ENCODE measurements at regions not wholly inside any gene's neighbourhood (a gene's known extent, or its start where the extent isn't known, plus 50 kb on each side); places are given as distances from the start of the nearest gene placed in this dataset.

DNA sequence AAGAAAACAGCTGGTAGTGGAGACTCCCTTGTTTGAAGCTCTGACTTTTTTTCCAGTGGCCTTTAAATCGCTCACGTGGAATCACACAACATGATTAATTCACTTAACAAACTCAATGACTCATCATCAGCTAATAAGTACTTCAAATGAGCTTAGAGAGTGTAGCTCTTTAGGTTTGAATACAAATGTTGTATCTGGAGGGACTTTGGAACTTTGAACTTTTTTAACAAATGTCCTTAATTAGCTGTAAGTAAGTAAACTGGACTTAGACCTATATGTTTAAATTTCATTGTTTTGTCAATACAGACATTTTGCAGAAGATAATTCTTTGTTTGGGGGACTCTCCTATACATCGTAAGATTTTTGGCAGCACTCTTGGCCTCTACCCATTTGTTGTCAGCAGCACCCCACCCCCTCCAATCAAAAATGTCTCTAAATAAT lies 581.1 kb downstream of the SPRY1 start:
- no peak overlapping the region for H2AFZ ChIP-seq (ENCODE audit: insufficient read depth, low read depth, low read length, poor library complexity, severe bottlenecking)
- Mint-ChIP-seq H3K27ac (no peak overlapping the region), H3K4me3 (no peak overlapping the region), H3K9me3 (ENCODE audit: insufficient read depth) (no peaks in the 10 kb centered on the region), H3K4me1 (peaks cover 3% of the 10 kb centered on the region), H3K27me3 (no peaks in the 10 kb centered on the region)
- no peaks in the 10 kb centered on the region for H3K27me3 ChIP-seq (replicated peaks in 1 of 4; ENCODE audit: control extremely low read depth in 1 of 4, control insufficient read depth in 3 of 4, insufficient read depth in 4 of 4, low read length in 3 of 4)
- no peak overlapping the region for H3K9ac ChIP-seq (ENCODE audit: low read length)
- ChIA-PET POLR2A (no interaction called here), CTCF (interaction anchor here (0.6 kb wide), 1 partner anchor 10 kb away, joined by 3 read pairs; no protein-coding TSS in a partner anchor)
- TF ChIP-seq EZH2 (IDR thresholded peaks at IDR 0.05; ENCODE audit: borderline replicate concordance, insufficient read depth, low read depth, low read length, poor library complexity, severe bottlenecking): no peak
- TF ChIP-seq, protein P1, sequence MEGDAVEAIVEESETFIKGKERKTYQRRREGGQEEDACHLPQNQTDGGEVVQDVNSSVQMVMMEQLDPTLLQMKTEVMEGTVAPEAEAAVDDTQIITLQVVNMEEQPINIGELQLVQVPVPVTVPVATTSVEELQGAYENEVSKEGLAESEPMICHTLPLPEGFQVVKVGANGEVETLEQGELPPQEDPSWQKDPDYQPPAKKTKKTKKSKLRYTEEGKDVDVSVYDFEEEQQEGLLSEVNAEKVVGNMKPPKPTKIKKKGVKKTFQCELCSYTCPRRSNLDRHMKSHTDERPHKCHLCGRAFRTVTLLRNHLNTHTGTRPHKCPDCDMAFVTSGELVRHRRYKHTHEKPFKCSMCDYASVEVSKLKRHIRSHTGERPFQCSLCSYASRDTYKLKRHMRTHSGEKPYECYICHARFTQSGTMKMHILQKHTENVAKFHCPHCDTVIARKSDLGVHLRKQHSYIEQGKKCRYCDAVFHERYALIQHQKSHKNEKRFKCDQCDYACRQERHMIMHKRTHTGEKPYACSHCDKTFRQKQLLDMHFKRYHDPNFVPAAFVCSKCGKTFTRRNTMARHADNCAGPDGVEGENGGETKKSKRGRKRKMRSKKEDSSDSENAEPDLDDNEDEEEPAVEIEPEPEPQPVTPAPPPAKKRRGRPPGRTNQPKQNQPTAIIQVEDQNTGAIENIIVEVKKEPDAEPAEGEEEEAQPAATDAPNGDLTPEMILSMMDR (IDR thresholded peaks at IDR 0.05): no peak
- H3K79me2 ChIP-seq (ENCODE audit: control insufficient read depth, insufficient read depth, low read length): no peaks in the 10 kb centered on the region
- intact Hi-C loops (cut with micrococcal nuclease): no loop called here
- DNase-seq: no peak
- no peak overlapping the region for H3K4me3 ChIP-seq (ENCODE audit: control extremely low read depth in 1 of 5, extremely low read depth in 1 of 5, insufficient read depth in 1 of 5, low read depth in 2 of 5, low read length in 4 of 5)
- H3K27ac ChIP-seq (ENCODE audit: low read length in 2 of 2): no peak overlapping the region
- H3K4me1 ChIP-seq (ENCODE audit: control insufficient read depth in 2 of 2, insufficient read depth in 2 of 2, low read length in 2 of 2): no peaks in the 10 kb centered on the region
- H3K36me3 ChIP-seq (replicated peaks in 1 of 2; ENCODE audit: control extremely low read depth in 1 of 2, control insufficient read depth in 1 of 2, extremely low read depth in 1 of 2, insufficient read depth in 2 of 2, low read length in 1 of 2): no peaks in the 10 kb centered on the region
- WGBS (ENCODE audit: insufficient coverage): no CpG with 5 or more reads among the region's 3 CpGs
- no peak overlapping the region for H3K4me2 ChIP-seq (replicated peaks; ENCODE audit: low read depth, low read length, poor library complexity, severe bottlenecking)
- H3K9me3 ChIP-seq (ENCODE audit: control extremely low read depth in 1 of 3, control insufficient read depth in 2 of 3, insufficient read depth in 1 of 3, low read length in 2 of 3): peaks cover 0 to 4% (median 0%) of the 10 kb centered on the region in 3 donors
- no peaks in the 10 kb centered on the region for H4K20me1 ChIP-seq (ENCODE audit: control insufficient read depth, insufficient read depth, low read length, poor library complexity, severe bottlenecking)
- no peak for ATAC-seq (ENCODE audit: low read depth)

DNA sequence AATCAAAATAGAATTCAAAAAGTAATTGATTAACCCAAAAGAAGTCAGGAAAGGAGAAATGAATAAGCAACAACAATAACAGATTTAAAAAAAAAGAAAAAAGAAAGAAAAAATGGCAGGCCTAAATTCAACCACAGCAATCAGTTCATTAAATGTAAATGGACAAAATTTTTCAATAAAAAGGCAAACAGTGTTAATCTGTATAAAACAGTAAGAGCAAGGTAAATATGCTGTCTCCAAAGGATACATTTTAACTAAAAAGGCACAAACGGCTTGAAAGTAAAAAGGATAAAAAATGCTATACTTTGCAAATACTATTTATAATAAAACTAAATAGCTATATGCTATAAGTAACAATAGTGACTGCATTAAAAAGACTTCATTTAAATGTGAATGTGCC lies 582.0 kb downstream of the SPRY1 start:
- peaks cover 3% of the 10 kb centered on the region for H3K4me1 Mint-ChIP-seq
- CTCF ChIA-PET: no interaction called here
- Histone ChIP-seq H3K27ac (ENCODE audit: low read length in 2 of 2) (no peak overlapping the region), H3K4me3 (ENCODE audit: control extremely low read depth in 1 of 5, extremely low read depth in 1 of 5, insufficient read depth in 1 of 5, low read depth in 2 of 5, low read length in 4 of 5) (no peak overlapping the region), H2AFZ (ENCODE audit: insufficient read depth, low read depth, low read length, poor library complexity, severe bottlenecking) (no peak overlapping the region), H3K27me3 (replicated peaks in 1 of 4; ENCODE audit: control extremely low read depth in 1 of 4, control insufficient read depth in 3 of 4, insufficient read depth in 4 of 4, low read length in 3 of 4) (no peaks in the 10 kb centered on the region), H3K79me2 (ENCODE audit: control insufficient read depth, insufficient read depth, low read length) (no peaks in the 10 kb centered on the region), H4K20me1 (ENCODE audit: control insufficient read depth, insufficient read depth, low read length, poor library complexity, severe bottlenecking) (no peaks in the 10 kb centered on the region), H3K9ac (ENCODE audit: low read length) (no peak overlapping the region), H3K9me3 (ENCODE audit: control extremely low read depth in 1 of 3, control insufficient read depth in 2 of 3, insufficient read depth in 1 of 3, low read length in 2 of 3) (peaks cover 0 to 4% (median 0%) of the 10 kb centered on the region in 3 donors), H3K4me1 (ENCODE audit: control insufficient read depth in 2 of 2, insufficient read depth in 2 of 2, low read length in 2 of 2) (no peaks in the 10 kb centered on the region), H3K4me2 (replicated peaks; ENCODE audit: low read depth, low read length, poor library complexity, severe bottlenecking) (no peak overlapping the region), H3K36me3 (replicated peaks in 1 of 2; ENCODE audit: control extremely low read depth in 1 of 2, control insufficient read depth in 1 of 2, extremely low read depth in 1 of 2, insufficient read depth in 2 of 2, low read length in 1 of 2) (no peaks in the 10 kb centered on the region)
- WGBS (ENCODE audit: insufficient coverage): no CpG with 5 or more reads among the region's 1 CpG
- H3K4me3 Mint-ChIP-seq: no peak overlapping the region
- intact Hi-C loops (cut with micrococcal nuclease): no loop called here
- H3K27ac Mint-ChIP-seq: no peak overlapping the region
- ATAC-seq (ENCODE audit: low read depth) (no peak), DNase-seq (no peak)
- no peaks in the 10 kb centered on the region for H3K27me3 Mint-ChIP-seq
- POLR2A ChIA-PET: no interaction called here
- no peaks in the 10 kb centered on the region for H3K9me3 Mint-ChIP-seq (ENCODE audit: insufficient read depth)
- TF ChIP-seq EZH2 (IDR thresholded peaks at IDR 0.05; ENCODE audit: borderline replicate concordance, insufficient read depth, low read depth, low read length, poor library complexity, severe bottlenecking): no peak
- TF ChIP-seq, protein P1 (IDR thresholded peaks at IDR 0.05): no peak

Data from B cell (primary cell).